Left colon (tissue), 2 donors: ENCODE measurements at regions not wholly inside any gene's neighbourhood (a gene's known extent, or its start where the extent isn't known, plus 50 kb on each side); places are given as distances from the start of the nearest gene placed in this dataset.

ENCODE experiments used
- ATAC-seq: fragments of 200-7000 bp; cut with Tn5 transposase; one replicate; pipeline ENCODE4 v1.9.1; 2020; ENCODE audit warnings: mild to moderate bottlenecking, moderate library complexity
- DNase-seq, 2 donors: peaks; one replicate each; pipeline ENCODE4 v3.0.0-alpha.2; 2020
- intact Hi-C, 2 donors: fragments of 100-400 bp; cut with DNase I in 1 of 2; cut with micrococcal nuclease in 1 of 2; formaldehyde crosslinking; loops; one replicate each; pipeline versions ENCODE4 v1.11.2 to v1.14.0; 2022; cut with DNase I, micrococcal nuclease
- donor health status: DM: no; HTN: no; CAD: no.
- donor health status: DM: yes; HTN: yes; CAD: no.

DNA sequence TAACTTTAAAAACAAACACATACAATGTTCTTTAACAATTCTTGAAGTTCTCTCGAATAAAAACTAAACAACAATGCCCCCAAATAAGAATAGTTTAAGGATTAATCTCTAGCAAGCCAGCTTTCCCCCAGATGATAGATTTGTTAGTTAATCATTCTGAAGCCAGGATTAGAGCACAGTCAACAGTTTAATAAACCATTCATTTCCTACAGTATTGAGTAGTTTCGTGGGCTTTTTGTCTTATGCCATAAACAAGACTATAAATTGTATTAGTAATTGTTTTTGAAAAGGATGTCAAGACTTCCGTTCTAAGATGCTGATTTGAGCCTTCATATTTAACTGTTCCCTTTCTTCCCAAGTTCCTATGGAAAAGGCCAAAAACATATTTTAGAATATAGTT lies 136.6 kb downstream of the PIK3R1 start:
- no peak for DNase-seq
- intact Hi-C loops = no loop called here
- ATAC-seq = no peak

GRCh38 chr5:68353605-68354004 lies 138.0 kb downstream of the PIK3R1 start:
- intact Hi-C loops = no loop called here
- ATAC-seq (no peak), DNase-seq (no peak)

- intact Hi-C loops = no loop called here
Measured at GRCh38 chr5:68354315-68354714, 138.8 kb downstream of the PIK3R1 start.

DNA sequence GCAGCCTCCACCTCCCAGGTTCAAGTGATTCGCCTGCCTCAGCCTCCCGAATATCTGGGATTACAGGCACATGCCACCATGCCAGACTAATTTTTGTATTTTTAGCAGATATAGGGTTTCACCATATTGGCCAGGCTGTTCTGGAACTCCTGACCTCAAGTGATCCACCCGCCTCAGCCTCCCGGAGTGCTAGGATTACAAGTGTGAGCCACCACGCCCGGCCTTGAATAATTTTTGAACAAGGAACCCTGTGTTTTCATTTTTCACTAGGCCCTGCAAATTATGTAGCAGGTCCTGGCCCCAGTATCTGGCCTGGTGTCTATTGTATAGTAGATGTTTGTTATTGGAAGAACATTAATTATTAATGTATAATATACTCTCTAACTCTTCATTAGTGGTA lies 140.7 kb downstream of the PIK3R1 start:
- ATAC-seq = no peak
- intact Hi-C loops = no loop called here
- DNase-seq = no peak

More at GRCh38 chr5:68354315-68354714, 138.8 kb downstream of the PIK3R1 start:
- ATAC-seq = no peak
- DNase-seq = no peak

DNA sequence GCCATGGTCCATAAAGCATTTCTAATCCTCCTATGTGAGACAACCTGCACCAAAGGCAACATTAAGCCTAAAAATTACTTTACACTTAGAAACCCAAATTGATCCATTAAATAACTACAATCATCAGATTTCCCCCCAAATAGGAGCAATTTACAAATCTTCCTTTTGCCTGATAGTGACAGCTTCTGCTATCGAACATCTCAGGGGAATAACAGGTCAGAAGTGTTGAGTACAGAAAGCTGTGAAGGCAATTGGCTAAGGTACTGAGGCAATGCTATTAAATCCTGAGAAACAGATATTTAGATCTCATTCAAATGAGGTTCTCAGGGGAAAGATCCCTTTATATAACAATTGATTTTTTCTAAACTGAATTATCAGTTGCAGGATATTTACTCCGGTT lies 141.1 kb downstream of the PIK3R1 start:
- intact Hi-C loops = no loop called here
- DNase-seq (no peak), ATAC-seq (no peak)

GRCh38 chr5:68359699-68360098 lies 144.1 kb downstream of the PIK3R1 start:
- intact Hi-C loops = no loop called here
- no peak for DNase-seq
- ATAC-seq = peak; percentile 58

- ATAC-seq = no peak
- intact Hi-C loops = no loop called here
- no peak for DNase-seq
Measured at GRCh38 chr5:68362331-68362730, 146.8 kb downstream of the PIK3R1 start.

DNA sequence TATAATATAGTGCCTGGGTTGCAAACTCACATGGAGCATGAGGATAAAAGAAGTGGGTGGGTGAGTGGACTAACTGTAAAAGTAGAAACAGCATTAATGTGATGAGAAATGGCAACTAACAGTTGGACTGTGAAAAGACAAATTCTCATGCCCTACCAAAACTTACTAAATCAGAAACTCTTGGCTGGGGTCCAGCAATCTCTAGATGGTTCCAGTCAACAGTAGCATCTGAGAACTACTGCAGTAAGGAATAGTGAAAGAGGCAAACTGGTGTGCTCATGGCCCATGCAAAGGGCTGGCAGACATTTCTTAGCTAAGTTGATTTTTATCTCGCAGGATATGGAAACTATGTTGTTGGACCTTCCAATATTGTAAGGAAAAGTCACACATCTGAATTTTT lies 150.3 kb downstream of the PIK3R1 start:
- intact Hi-C loops = no loop called here
- ATAC-seq (no peak), DNase-seq (no peak)

GRCh38 chr5:68367287-68367686 lies 151.7 kb downstream of the PIK3R1 start:
- intact Hi-C loops = no loop called here
- no peak for ATAC-seq
- DNase-seq = no peak

GRCh38 chr5:68367717-68368116 lies 152.2 kb downstream of the PIK3R1 start:
- intact Hi-C loops = no loop called here

DNA sequence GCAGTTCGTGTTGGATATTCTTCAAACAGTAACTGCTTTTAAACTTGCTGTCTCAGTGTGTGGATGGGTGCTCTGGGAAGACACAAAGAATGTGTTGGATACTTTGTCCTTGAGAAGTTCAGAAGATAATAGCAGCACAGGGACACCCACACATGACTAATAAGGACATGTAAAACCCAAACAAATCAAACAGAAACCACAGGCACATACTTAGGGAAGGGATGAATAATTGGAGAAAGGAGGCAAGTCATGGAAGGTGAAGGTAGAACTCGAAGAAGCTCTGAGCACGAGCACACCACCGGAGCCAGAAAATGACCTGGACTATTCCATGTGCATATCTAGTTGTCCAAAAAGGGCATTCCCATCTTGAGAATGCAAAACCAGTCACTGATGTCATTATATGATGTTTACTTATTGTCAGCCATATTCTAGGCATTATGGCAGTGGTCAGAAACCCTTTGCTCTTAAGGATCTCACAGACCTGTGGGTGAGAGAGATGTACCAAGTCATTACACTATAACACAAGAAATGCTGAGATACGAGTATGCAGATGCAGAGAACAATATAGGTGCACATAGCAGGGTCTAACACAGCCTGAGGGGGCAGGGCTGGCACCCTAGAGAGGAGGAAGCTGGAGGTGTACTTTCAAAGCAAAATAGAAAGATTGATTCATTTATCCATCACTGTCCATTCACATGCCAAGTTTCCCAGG lies 152.9 kb downstream of the PIK3R1 start:
- ATAC-seq = no peak
- no peak for DNase-seq
- intact Hi-C loops = no loop called here

More at GRCh38 chr5:68367717-68368116, 152.2 kb downstream of the PIK3R1 start:
- ATAC-seq (no peak), DNase-seq (no peak)

- DNase-seq (no peak), ATAC-seq (no peak)
Measured at GRCh38 chr5:68369023-68369359, 153.4 kb downstream of the PIK3R1 start.

GRCh38 chr5:68369457-68370125 lies 154.0 kb downstream of the PIK3R1 start:
- intact Hi-C loops = no loop called here
- no peak for ATAC-seq
- no peak for DNase-seq

More at GRCh38 chr5:68369023-68369359, 153.4 kb downstream of the PIK3R1 start:
- intact Hi-C loops = no loop called here

- no peak for ATAC-seq
- no peak for DNase-seq
- intact Hi-C loops = no loop called here
Measured at GRCh38 chr5:68370196-68370595, 154.6 kb downstream of the PIK3R1 start.

DNA sequence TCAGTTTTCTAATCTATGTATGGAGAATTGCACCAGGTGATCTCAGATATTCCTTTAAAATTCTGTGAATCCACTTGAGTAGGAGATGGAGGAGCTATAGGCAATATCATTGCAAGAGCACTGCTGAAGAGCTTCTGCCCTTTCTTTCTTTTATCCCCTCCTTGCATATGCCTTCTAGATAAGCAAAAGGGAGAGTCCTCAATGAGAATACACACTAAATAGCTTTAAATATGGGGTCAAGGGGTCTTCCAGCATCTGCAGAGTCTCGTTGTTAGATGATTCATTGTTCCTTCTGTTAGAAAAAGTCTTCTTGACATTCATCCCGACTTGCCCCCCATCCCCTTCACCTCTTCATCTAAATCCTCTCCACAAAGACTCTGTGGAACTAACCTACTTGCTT lies 156.1 kb downstream of the PIK3R1 start:
- no peak for DNase-seq
- no peak for ATAC-seq
- intact Hi-C loops = no loop called here

DNA sequence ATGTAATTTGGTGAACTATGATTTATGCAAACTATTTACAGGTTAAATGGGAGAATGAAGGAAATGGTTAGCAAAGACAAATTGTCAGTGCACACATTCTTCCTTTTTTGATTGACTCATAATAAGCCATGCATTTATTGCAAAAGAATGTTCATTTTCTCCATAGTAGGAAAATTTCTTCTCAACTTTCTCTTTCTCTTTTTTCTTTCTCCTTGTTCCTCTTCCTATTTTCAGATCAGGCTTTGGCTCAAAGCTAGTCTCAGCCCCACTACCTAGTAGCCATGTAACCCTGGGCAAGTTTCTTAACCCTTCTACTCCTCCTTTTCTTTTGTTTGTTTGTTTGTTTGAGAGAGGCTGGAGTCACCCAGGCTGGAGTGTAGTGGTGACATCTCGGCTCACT lies 156.6 kb downstream of the PIK3R1 start:
- DNase-seq (no peak), ATAC-seq (no peak)
- intact Hi-C loops = no loop called here

GRCh38 chr5:68373050-68373449 lies 157.5 kb downstream of the PIK3R1 start:
- ATAC-seq (no peak), DNase-seq (no peak)
- intact Hi-C loops = no loop called here

DNA sequence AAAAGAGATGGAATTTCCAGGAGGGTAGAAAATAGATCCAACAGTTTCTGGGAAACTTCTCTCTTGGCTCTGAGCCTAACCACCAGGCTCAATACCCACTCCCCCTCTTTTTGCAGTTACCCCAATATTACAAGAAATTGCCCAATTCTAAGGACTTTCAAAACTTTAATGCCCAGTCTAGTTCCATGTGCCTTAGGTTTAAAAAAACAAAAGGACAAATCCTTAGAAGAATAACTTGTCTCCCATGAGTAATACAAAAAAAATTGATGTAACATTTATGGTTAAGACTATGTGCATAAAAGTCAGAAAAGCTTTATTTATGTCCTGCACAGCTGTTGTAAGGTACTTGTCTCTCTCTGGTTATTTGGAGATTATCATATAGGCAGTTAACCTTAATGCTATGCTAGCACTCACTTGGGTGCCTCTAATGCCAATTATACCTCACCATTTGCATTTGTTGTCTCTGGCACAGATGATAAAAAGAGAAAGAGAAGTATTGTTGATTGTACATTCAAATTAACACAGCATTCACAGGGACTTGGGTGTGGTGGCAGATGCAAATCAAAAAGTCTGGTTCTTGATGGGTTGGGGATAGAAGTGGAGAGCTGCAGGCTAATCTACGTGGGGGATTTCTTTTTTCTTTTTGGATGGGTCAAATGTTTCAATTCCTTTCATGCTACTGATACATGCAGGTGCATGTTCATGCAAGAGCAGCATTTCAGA lies 159.4 kb downstream of the PIK3R1 start:
- intact Hi-C loops = no loop called here
- ATAC-seq = no peak
- DNase-seq = no peak

DNA sequence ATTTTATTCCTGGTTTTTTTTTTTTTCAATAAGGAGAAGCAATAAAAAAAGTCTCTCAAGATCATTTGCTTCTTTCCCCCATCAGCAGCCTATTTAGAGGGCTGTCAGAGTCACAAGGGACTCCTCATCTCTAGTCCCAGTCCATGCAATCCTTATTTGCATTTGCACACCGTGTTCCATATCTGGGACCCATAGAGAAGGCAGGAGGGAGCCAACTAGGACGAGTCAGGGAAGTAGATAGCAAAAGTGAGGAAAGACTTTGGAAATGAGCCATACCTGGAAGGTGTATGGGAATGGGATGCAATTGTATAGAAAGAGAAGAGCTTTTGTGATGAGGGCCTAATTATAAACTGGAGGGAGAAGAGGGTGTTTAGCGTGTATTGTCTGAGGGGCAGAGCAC lies 160.0 kb downstream of the PIK3R1 start:
- no peak for ATAC-seq
- intact Hi-C loops = no loop called here
- no peak for DNase-seq

DNA sequence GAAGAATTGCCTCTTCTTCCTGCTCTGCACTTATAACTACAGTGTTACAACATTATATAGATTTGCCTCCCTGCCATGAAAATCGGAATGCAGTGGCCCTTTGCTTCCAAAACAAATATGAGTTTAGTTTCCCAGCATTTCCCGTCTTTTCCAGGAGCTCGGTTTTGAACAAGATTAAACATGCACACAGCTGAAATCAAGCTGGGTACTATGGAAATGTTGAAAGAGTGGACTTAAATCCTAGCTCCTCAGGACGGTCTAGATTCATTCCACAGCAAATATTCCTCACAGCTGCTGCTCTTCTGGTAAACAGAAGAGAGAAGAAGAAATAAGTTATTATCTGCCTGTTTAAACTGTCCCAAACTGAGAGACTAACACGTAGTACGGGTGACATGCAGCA lies 161.4 kb downstream of the PIK3R1 start:
- intact Hi-C loops = no loop called here
- DNase-seq = no peak
- no peak for ATAC-seq
